Testis (tissue), 2 donors: ENCODE measurements at regions not wholly inside any gene's neighbourhood (a gene's known extent, or its start where the extent isn't known, plus 50 kb on each side); places are given as distances from the start of the nearest gene placed in this dataset.

Experiments
- DNase-seq: peaks from one replicate; pipeline ENCODE4 v3.0.0-alpha.2; 2019
- H3K27ac ChIP-seq, 2 donors: fragments of 200-600 bp; sonication (generic); one replicate each; pipeline ENCODE4 v1.5.1; 2019
- H3K27me3 ChIP-seq: fragments of 200-600 bp; sonication (generic); one replicate; pipeline ENCODE4 v1.5.1; 2019
- H3K36me3 ChIP-seq: fragments of 200-600 bp; sonication (generic); one replicate; pipeline ENCODE4 v1.5.1; 2017; ENCODE audit warnings: low read depth; ENCODE audit errors: missing control alignments
- H3K4me1 ChIP-seq: fragments of 200-600 bp; sonication (generic); one replicate; pipeline ENCODE4 v1.5.1; 2019
- H3K4me3 ChIP-seq, 2 donors: fragments of 200-600 bp; sonication (generic); one replicate each; pipeline ENCODE4 v1.5.1; 2017 to 2019
- H3K9me3 ChIP-seq: fragments of 200-600 bp; sonication (generic); one replicate; pipeline ENCODE4 v1.5.1; 2017
- CTCF ChIP-seq, 3 experiments: fragments of 450-650 bp in 2 of 3; fragments of 200-600 bp in 1 of 3; sonication (generic) in 1 of 3; IDR thresholded peaks; one replicate each; pipeline ENCODE4 v1.5.1; 2016 to 2019; ENCODE audit warnings: antibody characterized with exemption in 3 of 3, mild to moderate bottlenecking in 2 of 3, moderate library complexity in 1 of 3
- POLR2A ChIP-seq: fragments of 450-650 bp; IDR thresholded peaks from one replicate; pipeline ENCODE4 v1.6.1; 2017; ENCODE audit warnings: antibody characterized with exemption, mild to moderate bottlenecking, moderate library complexity
- WGBS, 2 donors: methylation state at CpG; one replicate each; pipeline ENCODE4 v1.1.5; 2018; 5-methylcytosine and 5-hydroxymethylcytosine counted together
- intact Hi-C: fragments of 100-400 bp; cut with DNase I; formaldehyde crosslinking; loops from one replicate; pipeline ENCODE4 v1.15.1; 2023; ENCODE audit warnings: low total_unique reads

DNA sequence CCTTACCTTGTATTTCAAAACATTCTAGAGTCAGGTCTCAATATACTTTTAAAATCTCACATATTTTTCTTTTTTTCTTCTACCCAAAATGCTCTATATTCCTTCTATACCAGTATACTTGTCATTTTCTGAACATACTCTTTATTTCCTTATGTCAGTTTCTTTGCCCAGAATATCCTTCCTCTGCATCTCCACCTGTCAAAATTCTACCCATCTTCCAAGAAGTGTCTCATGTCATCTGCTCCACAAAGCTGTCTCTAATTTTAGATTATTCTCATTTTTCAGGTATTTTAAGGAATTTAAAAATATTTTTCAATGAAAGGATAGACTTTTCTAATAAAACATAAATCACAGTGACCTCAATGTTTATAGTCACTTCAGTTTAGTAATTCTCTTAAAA lies 328.0 kb upstream of the SMIM30 start:
- Histone ChIP-seq H3K9me3 (no peaks in the 10 kb centered on the region), H3K36me3 (no peaks in the 10 kb centered on the region), H3K27me3 (no peaks in the 10 kb centered on the region), H3K27ac (no peak overlapping the region), H3K4me1 (no peaks in the 10 kb centered on the region), H3K4me3 (no peak overlapping the region)
- TF ChIP-seq CTCF (IDR thresholded peaks at IDR 0.05): no peak
- TF ChIP-seq POLR2A: no peak
- intact Hi-C loops: no loop called here
- DNase-seq: no peak

DNA sequence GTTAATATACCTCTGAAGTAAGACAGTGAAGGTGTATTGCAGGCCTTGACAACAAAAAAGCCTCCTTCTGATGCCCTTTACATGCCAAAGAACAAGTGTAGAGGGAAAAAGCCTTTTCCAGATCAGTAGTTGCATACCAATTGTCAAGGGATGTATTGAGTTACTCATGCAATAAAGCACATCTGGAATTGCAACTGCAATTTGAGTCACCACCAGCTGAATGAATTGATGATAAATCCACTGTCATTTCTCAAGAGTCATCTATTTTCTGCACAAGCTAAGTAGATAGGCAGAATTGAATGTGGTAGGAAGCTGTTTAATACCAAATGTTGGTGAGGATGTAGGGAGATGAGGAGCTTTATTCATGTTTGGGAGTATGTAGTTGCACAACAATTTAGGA lies 325.9 kb upstream of the SMIM30 start:
- no peak overlapping the region for H3K27ac ChIP-seq
- no peaks in the 10 kb centered on the region for H3K4me1 ChIP-seq
- intact Hi-C loops: no loop called here
- DNase-seq: no peak
- H3K36me3 ChIP-seq: no peaks in the 10 kb centered on the region
- H3K9me3 ChIP-seq: no peaks in the 10 kb centered on the region
- H3K27me3 ChIP-seq: no peaks in the 10 kb centered on the region
- no peak overlapping the region for H3K4me3 ChIP-seq
- no peak for TF ChIP-seq POLR2A

DNA sequence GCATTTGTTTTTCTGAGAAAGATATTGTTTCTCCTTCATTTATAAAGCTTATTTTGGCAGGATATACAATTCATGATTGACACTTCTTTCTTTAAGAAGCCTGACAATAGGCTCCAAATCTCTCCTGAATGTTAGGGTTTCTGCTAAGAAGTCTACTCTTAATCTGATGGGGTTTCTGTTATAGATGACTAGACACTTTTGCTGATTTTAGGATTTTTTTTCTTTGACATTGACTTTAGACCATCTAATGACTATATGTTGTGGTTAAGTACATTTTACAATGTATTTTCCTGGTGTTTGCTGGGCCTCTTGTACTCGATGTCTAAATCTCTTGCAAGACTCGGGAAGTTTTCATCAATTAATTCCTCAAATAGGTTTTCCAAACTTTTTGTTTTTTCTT lies 321.8 kb upstream of the SMIM30 start:
- Histone ChIP-seq H3K4me1 (no peaks in the 10 kb centered on the region), H3K27ac (no peak overlapping the region), H3K27me3 (no peaks in the 10 kb centered on the region), H3K36me3 (no peaks in the 10 kb centered on the region), H3K9me3 (no peaks in the 10 kb centered on the region), H3K4me3 (no peak overlapping the region)
- intact Hi-C loops: no loop called here
- DNase-seq: no peak
- 92 to 94% methylated on average over 2 of the region's 2 CpGs for WGBS, 2 donors
- TF ChIP-seq POLR2A: no peak
- TF ChIP-seq CTCF (IDR thresholded peaks at IDR 0.05): no peak

DNA sequence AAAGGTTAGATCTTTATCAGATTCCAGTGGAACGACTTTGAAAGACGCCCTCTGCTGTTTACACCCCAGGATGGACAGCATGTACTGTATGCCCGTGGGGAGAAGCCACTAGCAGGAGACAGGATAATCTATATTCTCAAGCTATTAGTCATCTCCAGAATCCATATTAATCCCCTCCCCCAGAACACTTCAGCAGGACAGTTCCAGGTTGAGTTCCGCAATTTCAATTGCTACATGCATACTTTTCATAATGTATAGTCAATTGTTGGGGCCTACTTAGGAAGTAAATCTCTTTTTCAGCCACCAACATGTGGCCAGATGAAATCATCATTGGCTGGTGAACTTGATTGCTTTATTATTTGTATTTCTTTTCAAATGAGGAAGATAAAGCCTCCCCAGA lies 313.1 kb upstream of the SMIM30 start:
- intact Hi-C loops: no loop called here
- WGBS, 2 donors: 62 to 65% methylated on average over 4 of the region's 4 CpGs
- H3K27ac ChIP-seq: no peak overlapping the region
- no peaks in the 10 kb centered on the region for H3K9me3 ChIP-seq
- no peaks in the 10 kb centered on the region for H3K27me3 ChIP-seq
- H3K4me1 ChIP-seq: no peaks in the 10 kb centered on the region
- no peaks in the 10 kb centered on the region for H3K36me3 ChIP-seq
- no peak for DNase-seq
- TF ChIP-seq POLR2A: no peak
- no peak for TF ChIP-seq CTCF (IDR thresholded peaks at IDR 0.05)
- H3K4me3 ChIP-seq: no peak overlapping the region

GRCh38 chr7:113424185-113424817 lies 305.9 kb upstream of the SMIM30 start:
- intact Hi-C loops: no loop called here
- no peaks in the 10 kb centered on the region for H3K9me3 ChIP-seq
- no peak for TF ChIP-seq CTCF (IDR thresholded peaks at IDR 0.05)
- TF ChIP-seq POLR2A: no peak
- H3K27me3 ChIP-seq: no peaks in the 10 kb centered on the region
- no peak overlapping the region for H3K4me3 ChIP-seq
- no peaks in the 10 kb centered on the region for H3K4me1 ChIP-seq
- WGBS, 2 donors: 58 to 66% methylated on average over 6 of the region's 6 CpGs
- no peak for DNase-seq
- H3K27ac ChIP-seq: no peak overlapping the region
- no peaks in the 10 kb centered on the region for H3K36me3 ChIP-seq
